ENCODE measurements at regions not wholly inside any gene's neighbourhood (a gene's known extent, or its start where the extent isn't known, plus 50 kb on each side); places are given as distances from the start of the nearest gene placed in this dataset.

- TF ChIP-seq EP300 (IDR thresholded peaks at IDR 0.05) (no peak), CTCF (IDR thresholded peaks at IDR 0.05) (no peak)
Measured at GRCh38 chr11:31879681-31880080, 68.6 kb upstream of the PAX6 start.
